Hepatocyte (in vitro differentiated cells): ENCODE measurements at regions not wholly inside any gene's neighbourhood (a gene's known extent, or its start where the extent isn't known, plus 50 kb on each side); places are given as distances from the start of the nearest gene placed in this dataset.

ENCODE experiments used
- DNase-seq: peaks from one replicate; pipeline ENCODE4 v3.0.0-alpha.2; 2016; ENCODE audit warnings: low spot score
- H2AFZ ChIP-seq: fragments of 200-600 bp; sonication (generic); 2 replicates; pipeline ENCODE4 v1.6.0; 2016; ENCODE audit warnings: antibody characterized with exemption, mild to moderate bottlenecking
- H3K27ac ChIP-seq: fragments of 200-600 bp; sonication (generic); 2 replicates; pipeline ENCODE4 v1.5.1; 2016; ENCODE audit warnings: mild to moderate bottlenecking
- H3K27me3 ChIP-seq: fragments of 200-600 bp; sonication (generic); 2 replicates; pipeline ENCODE4 v1.6.1; 2016
- H3K36me3 ChIP-seq: fragments of 200-600 bp; sonication (generic); replicated peaks from 2 replicates; pipeline ENCODE4 v1.5.1; 2016; ENCODE audit warnings: low read depth; ENCODE audit not compliant: insufficient read depth
- H3K4me1 ChIP-seq: fragments of 200-600 bp; sonication (generic); 2 replicates; pipeline ENCODE4 v1.5.1; 2016; ENCODE audit warnings: mild to moderate bottlenecking, moderate library complexity; ENCODE audit not compliant: insufficient read depth
- H3K4me2 ChIP-seq: fragments of 200-600 bp; sonication (generic); 2 replicates; pipeline ENCODE4 v1.6.0; 2016
- H3K4me3 ChIP-seq: fragments of 200-600 bp; sonication (generic); 2 replicates; pipeline ENCODE4 v1.5.1; 2016; ENCODE audit warnings: mild to moderate bottlenecking
- H3K79me2 ChIP-seq: fragments of 200-600 bp; sonication (generic); 2 replicates; pipeline ENCODE4 v1.6.0; 2017; ENCODE audit warnings: mild to moderate bottlenecking
- H3K9me2 ChIP-seq: fragments of 200-600 bp; sonication (generic); replicated peaks from 2 replicates; pipeline ENCODE4 v1.6.0; 2017; ENCODE audit warnings: mild to moderate bottlenecking; ENCODE audit not compliant: insufficient read depth
- H3K9me3 ChIP-seq: fragments of 200-600 bp; sonication (generic); 2 replicates; pipeline ENCODE4 v1.5.1; 2016; ENCODE audit warnings: low read depth, mild to moderate bottlenecking
- H4K20me1 ChIP-seq: fragments of 200-600 bp; sonication (generic); 2 replicates; pipeline ENCODE4 v1.6.0; 2016; ENCODE audit warnings: mild to moderate bottlenecking; ENCODE audit not compliant: insufficient read depth, poor library complexity, severe bottlenecking
- CTCF ChIP-seq: fragments of 200-600 bp; sonication (generic); IDR thresholded peaks from 2 replicates; pipeline ENCODE4 v1.5.1; 2016; ENCODE audit warnings: antibody characterized with exemption, mild to moderate bottlenecking; ENCODE audit not compliant: poor library complexity
- EZH2 ChIP-seq: fragments of 200-600 bp; sonication (generic); IDR thresholded peaks from 2 replicates; pipeline ENCODE4 v1.6.1; 2016; ENCODE audit warnings: antibody characterized with exemption, mild to moderate bottlenecking, borderline replicate concordance
- EZH2phosphoT487 ChIP-seq: fragments of 200-600 bp; sonication (generic); IDR thresholded peaks from one replicate; pipeline ENCODE4 v1.6.1; 2018; ENCODE audit warnings: antibody characterized with exemption, mild to moderate bottlenecking, low read depth, moderate library complexity; ENCODE audit not compliant: unreplicated experiment, severe bottlenecking
- WGBS: methylation state at CpG from one replicate; pipeline ENCODE4 v1.1.6; 2016; ENCODE audit warnings: low lambda C conversion rate; ENCODE audit errors: missing lambda C conversion rate; 5-methylcytosine and 5-hydroxymethylcytosine counted together

- H3K27ac ChIP-seq: no peak overlapping the region
- no peaks in the 10 kb centered on the region for H3K9me3 ChIP-seq
- H2AFZ ChIP-seq: no peak overlapping the region
- H3K4me2 ChIP-seq: no peak overlapping the region
- H3K9me2 ChIP-seq: no peaks in the 10 kb centered on the region
- TF ChIP-seq EZH2phosphoT487 (no peak), CTCF (no peak), EZH2 (no peak)
- H4K20me1 ChIP-seq: no peaks in the 10 kb centered on the region
- no peaks in the 10 kb centered on the region for H3K4me1 ChIP-seq
- no peaks in the 10 kb centered on the region for H3K79me2 ChIP-seq
- 90% methylated on average over 11 of the region's 11 CpGs for WGBS
- no peaks in the 10 kb centered on the region for H3K36me3 ChIP-seq
- no peaks in the 10 kb centered on the region for H3K27me3 ChIP-seq
- no peak for DNase-seq
- no peak overlapping the region for H3K4me3 ChIP-seq
These were observed 191.8 kb downstream of the LPIN1 start for GRCh38 chr2:11938196-11938595.

GRCh38 chr2:11939523-11939922 is 193.1 kb downstream of the LPIN1 start:
- Histone ChIP-seq H3K9me3 (no peaks in the 10 kb centered on the region), H3K27me3 (no peaks in the 10 kb centered on the region), H3K36me3 (no peaks in the 10 kb centered on the region), H3K4me3 (no peak overlapping the region), H3K27ac (no peak overlapping the region), H3K4me1 (no peaks in the 10 kb centered on the region), H3K9me2 (no peaks in the 10 kb centered on the region), H2AFZ (no peak overlapping the region), H3K79me2 (no peaks in the 10 kb centered on the region), H3K4me2 (no peak overlapping the region), H4K20me1 (no peaks in the 10 kb centered on the region)
- TF ChIP-seq CTCF (no peak), EZH2 (no peak), EZH2phosphoT487 (no peak)
- WGBS: 100% methylated on average over 2 of the region's 2 CpGs
- no peak for DNase-seq

- TF ChIP-seq EZH2phosphoT487 (no peak), EZH2 (no peak), CTCF (no peak)
- no peak overlapping the region for H3K4me2 ChIP-seq
- no peaks in the 10 kb centered on the region for H3K36me3 ChIP-seq
- no peaks in the 10 kb centered on the region for H3K79me2 ChIP-seq
- H3K9me3 ChIP-seq: no peaks in the 10 kb centered on the region
- H3K27me3 ChIP-seq: no peaks in the 10 kb centered on the region
- 82% methylated on average over 3 of the region's 3 CpGs for WGBS
- H4K20me1 ChIP-seq: no peaks in the 10 kb centered on the region
- no peaks in the 10 kb centered on the region for H3K9me2 ChIP-seq
- DNase-seq: no peak
- no peak overlapping the region for H3K4me3 ChIP-seq
- H3K27ac ChIP-seq: no peak overlapping the region
- no peaks in the 10 kb centered on the region for H3K4me1 ChIP-seq
- no peak overlapping the region for H2AFZ ChIP-seq
These were observed 193.8 kb downstream of the LPIN1 start for GRCh38 chr2:11940121-11940743.

GRCh38 chr2:11940799-11941198 is 194.4 kb downstream of the LPIN1 start:
- Histone ChIP-seq H3K27me3 (no peaks in the 10 kb centered on the region), H3K4me2 (no peak overlapping the region), H3K9me3 (no peaks in the 10 kb centered on the region), H4K20me1 (no peaks in the 10 kb centered on the region), H3K27ac (no peak overlapping the region), H3K9me2 (no peaks in the 10 kb centered on the region), H3K79me2 (no peaks in the 10 kb centered on the region), H3K36me3 (no peaks in the 10 kb centered on the region), H3K4me1 (no peaks in the 10 kb centered on the region), H2AFZ (no peak overlapping the region), H3K4me3 (no peak overlapping the region)
- TF ChIP-seq CTCF: no peak
- TF ChIP-seq EZH2phosphoT487: no peak
- TF ChIP-seq EZH2: no peak
- 89% methylated on average over 4 of the region's 4 CpGs for WGBS
- no peak for DNase-seq
